ENCODE measurements at regions not wholly inside any gene's neighbourhood (a gene's known extent, or its start where the extent isn't known, plus 50 kb on each side); places are given as distances from the start of the nearest gene placed in this dataset.
A peak's percentile ranks its signal among the peaks of the same experiment; 100 is the strongest.

DNA sequence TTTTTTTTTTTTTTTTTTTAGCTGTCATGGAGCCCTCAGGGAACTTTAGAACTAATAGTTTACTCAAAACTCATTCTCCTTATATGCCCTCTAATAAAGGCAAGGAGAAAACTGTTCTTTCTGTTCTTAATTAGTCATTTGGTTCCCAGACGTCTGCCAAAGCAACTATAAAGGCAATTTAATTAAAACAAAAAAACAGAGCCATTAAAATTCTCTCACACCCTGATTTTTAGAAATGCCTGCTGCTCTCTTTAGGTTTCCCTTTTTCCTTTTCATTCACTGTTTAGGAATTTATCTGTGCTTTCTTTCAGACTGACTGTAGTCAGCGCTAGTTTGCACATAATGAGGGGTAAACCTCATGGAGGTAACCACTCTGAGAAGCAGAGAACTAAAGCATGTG is 463.6 kb upstream of the THRB start:
- TF ChIP-seq, protein P1, sequence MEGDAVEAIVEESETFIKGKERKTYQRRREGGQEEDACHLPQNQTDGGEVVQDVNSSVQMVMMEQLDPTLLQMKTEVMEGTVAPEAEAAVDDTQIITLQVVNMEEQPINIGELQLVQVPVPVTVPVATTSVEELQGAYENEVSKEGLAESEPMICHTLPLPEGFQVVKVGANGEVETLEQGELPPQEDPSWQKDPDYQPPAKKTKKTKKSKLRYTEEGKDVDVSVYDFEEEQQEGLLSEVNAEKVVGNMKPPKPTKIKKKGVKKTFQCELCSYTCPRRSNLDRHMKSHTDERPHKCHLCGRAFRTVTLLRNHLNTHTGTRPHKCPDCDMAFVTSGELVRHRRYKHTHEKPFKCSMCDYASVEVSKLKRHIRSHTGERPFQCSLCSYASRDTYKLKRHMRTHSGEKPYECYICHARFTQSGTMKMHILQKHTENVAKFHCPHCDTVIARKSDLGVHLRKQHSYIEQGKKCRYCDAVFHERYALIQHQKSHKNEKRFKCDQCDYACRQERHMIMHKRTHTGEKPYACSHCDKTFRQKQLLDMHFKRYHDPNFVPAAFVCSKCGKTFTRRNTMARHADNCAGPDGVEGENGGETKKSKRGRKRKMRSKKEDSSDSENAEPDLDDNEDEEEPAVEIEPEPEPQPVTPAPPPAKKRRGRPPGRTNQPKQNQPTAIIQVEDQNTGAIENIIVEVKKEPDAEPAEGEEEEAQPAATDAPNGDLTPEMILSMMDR (IDR thresholded peaks at IDR 0.05; ENCODE audit: low read depth, low read length): no peak
- H3K4me3 ChIP-seq (ENCODE audit: low read depth, low read length): no peak overlapping the region
- POLR2A ChIA-PET: no interaction called here
- no peak for DNase-seq (ENCODE audit: low read depth, low spot score)
- H3K27ac ChIP-seq (ENCODE audit: low read depth, low read length): no peak overlapping the region
- no peaks in the 10 kb centered on the region for H3K27me3 ChIP-seq (ENCODE audit: control insufficient read depth, insufficient read depth, low read length)
- H3K9me3 ChIP-seq (ENCODE audit: control insufficient read depth, insufficient read depth, low read length): no peaks in the 10 kb centered on the region
- CTCF ChIA-PET: interaction anchor here (0.7 kb wide), 1 partner anchor 638 kb away, joined by 4 read pairs; no protein-coding TSS in a partner anchor

DNA sequence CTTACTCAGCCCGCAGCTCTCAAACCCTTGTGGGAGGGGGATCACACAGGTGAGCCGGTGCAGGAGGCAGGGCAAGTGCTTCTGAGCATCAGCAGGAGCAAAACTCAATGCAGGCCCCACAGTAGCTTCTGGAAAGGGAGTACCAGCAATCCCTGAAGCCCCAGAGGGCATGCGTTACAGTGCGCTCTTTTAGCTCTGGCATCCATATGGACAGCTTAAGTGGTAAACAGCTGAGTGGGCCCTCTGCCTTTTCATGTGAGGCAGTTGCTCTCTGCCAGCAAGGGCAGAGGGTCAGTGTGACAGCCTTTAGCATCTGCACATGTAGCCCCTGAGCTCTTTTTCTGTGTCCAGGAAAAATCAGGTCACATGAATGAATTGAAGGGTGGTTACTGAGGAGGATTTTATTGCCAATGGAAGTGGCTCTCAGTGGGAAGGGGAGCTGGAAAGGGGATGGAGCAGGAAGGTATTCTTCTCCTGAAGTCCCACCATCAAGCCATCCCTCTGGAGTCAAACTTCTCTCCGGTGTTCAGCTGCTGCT is 464.3 kb upstream of the THRB start:
- Histone ChIP-seq H3K27ac (ENCODE audit: low read depth, low read length) (no peak overlapping the region), H3K27me3 (ENCODE audit: control insufficient read depth, insufficient read depth, low read length) (no peaks in the 10 kb centered on the region), H3K4me3 (ENCODE audit: low read depth, low read length) (no peak overlapping the region), H3K9me3 (ENCODE audit: control insufficient read depth, insufficient read depth, low read length) (no peaks in the 10 kb centered on the region)
- ChIA-PET CTCF (interaction anchor here (0.8 kb wide), 1 partner anchor 634 kb away, joined by 3 read pairs; no protein-coding TSS in a partner anchor), POLR2A (no interaction called here)
- TF ChIP-seq, protein P1 (IDR thresholded peaks at IDR 0.05; ENCODE audit: low read depth, low read length): no peak
- no peak for DNase-seq (ENCODE audit: low read depth, low spot score)

DNA sequence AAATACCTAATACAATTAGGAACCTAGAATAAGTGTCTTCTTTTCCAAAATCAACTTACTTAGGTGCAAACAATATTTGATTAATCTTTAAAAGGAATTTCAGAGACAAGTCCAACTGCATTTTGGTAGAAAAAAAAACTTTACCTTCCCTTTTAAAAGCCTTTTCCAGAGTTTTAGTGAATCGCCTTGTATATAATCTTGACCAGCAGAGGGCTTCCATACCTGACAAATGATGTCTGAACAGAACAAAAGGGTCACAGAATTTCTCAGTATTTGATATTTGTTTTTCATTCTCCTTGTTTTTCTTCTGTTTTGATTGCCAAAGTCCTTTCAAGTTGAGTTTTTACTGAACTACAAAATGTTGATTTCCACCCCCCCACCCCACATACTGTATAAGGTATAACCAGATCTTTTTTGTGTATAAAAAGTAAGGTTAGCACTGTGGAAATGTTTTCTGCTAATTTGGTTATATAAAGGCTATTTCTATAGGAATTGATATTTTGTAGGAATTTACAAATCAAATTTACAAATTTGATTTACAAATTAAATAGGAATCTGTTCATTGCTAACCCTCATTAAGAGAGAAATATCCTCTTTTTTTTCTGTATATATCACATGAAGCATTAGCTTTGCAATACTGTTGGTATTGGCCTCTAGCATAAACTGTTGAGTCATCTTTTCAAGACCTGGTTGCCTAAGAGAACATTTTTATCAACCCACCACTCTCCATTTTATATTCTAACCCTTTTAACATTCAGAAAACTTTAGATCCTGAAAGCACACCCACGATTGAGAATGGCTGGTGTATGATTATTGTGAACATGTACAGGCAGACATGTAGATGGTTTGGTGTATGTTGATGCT is 464.1 kb upstream of the RARB start:
- ChIA-PET CTCF (no interaction called here), POLR2A (no interaction called here)
- TF ChIP-seq, protein P1 (IDR thresholded peaks at IDR 0.05; ENCODE audit: low read depth, low read length): peak; percentile 37
- H3K4me3 ChIP-seq (ENCODE audit: low read depth, low read length): no peak overlapping the region
- H3K27me3 ChIP-seq (ENCODE audit: control insufficient read depth, insufficient read depth, low read length): no peaks in the 10 kb centered on the region
- H3K27ac ChIP-seq (ENCODE audit: low read depth, low read length): no peak overlapping the region
- H3K9me3 ChIP-seq (ENCODE audit: control insufficient read depth, insufficient read depth, low read length): no peaks in the 10 kb centered on the region
- DNase-seq (ENCODE audit: low read depth, low spot score): no peak

DNA sequence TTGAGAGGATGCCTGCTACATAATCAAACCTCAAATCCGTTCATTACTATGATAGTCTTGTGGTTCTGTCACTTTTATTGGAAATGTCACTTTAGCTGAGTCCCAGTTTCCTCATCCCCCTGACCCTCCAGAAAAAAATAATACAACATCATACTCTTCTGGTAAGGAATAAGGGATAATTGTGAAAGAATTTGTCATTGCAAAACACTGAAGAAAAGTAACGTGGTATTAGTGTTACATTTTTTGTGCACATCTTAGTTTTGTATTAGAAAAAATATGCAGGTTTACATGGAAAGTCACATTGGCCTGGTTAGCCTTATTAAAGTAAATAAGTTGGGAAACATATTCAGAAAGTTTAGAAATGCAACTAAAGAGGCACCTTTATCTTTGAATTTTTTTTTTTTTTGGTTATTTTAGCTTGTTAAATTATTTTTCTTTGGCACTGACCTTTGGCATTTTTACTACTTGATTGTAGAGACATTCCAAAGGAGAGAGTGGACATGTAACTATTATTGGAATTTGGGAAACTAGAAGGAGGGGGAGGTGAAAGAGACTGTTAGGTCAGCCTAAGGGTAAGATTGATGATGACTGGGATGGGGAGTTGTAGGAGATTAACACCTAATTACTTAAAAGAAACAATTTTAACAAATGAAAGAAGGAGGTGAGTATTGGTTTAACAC is 462.2 kb upstream of the RARB start:
- Histone ChIP-seq H3K27me3 (ENCODE audit: control insufficient read depth, insufficient read depth, low read length) (no peaks in the 10 kb centered on the region), H3K9me3 (ENCODE audit: control insufficient read depth, insufficient read depth, low read length) (no peaks in the 10 kb centered on the region), H3K4me3 (ENCODE audit: low read depth, low read length) (no peak overlapping the region), H3K27ac (ENCODE audit: low read depth, low read length) (no peak overlapping the region)
- CTCF ChIA-PET: no interaction called here
- POLR2A ChIA-PET: no interaction called here
- DNase-seq (ENCODE audit: low read depth, low spot score): no peak
- TF ChIP-seq, protein P1 (IDR thresholded peaks at IDR 0.05; ENCODE audit: low read depth, low read length): no peak

DNA sequence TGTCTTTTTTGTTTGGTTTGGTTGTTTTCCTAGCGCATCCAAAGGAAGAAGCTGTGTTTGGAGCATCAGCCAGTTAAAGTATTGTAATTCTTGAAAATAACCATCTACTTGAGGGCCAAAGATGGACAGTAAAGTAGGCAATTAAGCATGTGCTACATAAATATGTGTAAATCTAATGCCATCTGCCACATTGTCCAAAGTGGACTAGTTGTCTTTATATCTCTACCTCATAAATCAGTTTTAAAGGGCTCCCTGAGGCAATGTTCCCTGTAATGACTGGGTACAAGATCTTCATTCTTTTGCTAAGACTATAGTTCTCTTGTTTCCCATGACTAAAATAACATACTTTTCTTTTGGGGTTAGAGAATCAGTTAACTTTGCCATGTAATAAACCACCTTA is 460.0 kb upstream of the RARB start:
- no peaks in the 10 kb centered on the region for H3K27me3 ChIP-seq (ENCODE audit: control insufficient read depth, insufficient read depth, low read length)
- CTCF ChIA-PET: interaction anchor here (0.6 to 1.4 kb wide), 2 partner anchors 17 to 625 kb away, joined by 3 to 4 read pairs; no protein-coding TSS in a partner anchor
- DNase-seq (ENCODE audit: low read depth, low spot score): no peak
- no peak overlapping the region for H3K27ac ChIP-seq (ENCODE audit: low read depth, low read length)
- H3K4me3 ChIP-seq (ENCODE audit: low read depth, low read length): no peak overlapping the region
- H3K9me3 ChIP-seq (ENCODE audit: control insufficient read depth, insufficient read depth, low read length): no peaks in the 10 kb centered on the region
- POLR2A ChIA-PET: no interaction called here
- TF ChIP-seq, protein P1 (IDR thresholded peaks at IDR 0.05; ENCODE audit: low read depth, low read length): no peak
